HG03108 (cell line): ENCODE measurements at regions not wholly inside any gene's neighbourhood (a gene's known extent, or its start where the extent isn't known, plus 50 kb on each side); places are given as distances from the start of the nearest gene placed in this dataset.

Source experiments
- ATAC-seq: cut with Tn5 transposase; IDR thresholded peaks from one replicate; pipeline ENCODE4 v1.9.1; 2021; ENCODE audit warnings: moderate library complexity; ENCODE audit not compliant: unreplicated experiment

DNA sequence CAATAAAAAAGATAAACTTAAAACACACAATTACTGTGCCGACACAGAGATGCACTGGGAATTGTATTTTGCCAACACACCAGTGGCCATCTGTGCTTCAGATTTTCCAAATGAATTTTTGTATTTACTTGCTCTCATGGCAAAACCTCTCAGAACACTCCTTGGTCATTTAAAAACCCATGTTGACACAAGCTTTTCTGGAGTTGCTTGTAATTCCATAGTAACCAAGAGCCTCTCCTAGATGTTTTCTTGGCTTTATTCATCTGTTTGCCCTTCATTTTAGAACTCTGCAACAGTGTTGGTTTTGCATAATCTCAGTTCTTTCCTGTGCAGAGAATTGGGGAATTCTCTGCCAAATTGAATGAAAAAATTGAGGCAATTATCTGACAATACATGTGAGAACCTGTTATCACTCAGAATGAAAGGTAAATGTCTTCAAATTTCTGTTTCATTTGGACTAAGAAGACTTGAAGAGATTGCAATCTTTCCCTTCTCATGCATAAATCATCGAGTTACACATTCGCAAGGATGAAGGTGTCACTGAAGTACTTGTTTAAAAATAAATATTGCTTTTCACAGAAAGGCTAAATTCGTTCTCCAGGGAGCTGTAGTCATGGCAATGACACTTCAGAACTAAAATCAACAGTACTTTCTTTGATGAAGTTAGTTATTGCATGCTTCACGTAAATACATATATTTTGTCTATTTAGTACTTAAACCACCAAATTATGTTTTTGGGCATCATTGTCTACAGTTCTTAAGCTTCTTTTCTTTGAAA, 301.8 kb upstream of the CTSO start:
- ATAC-seq, result no peak

DNA sequence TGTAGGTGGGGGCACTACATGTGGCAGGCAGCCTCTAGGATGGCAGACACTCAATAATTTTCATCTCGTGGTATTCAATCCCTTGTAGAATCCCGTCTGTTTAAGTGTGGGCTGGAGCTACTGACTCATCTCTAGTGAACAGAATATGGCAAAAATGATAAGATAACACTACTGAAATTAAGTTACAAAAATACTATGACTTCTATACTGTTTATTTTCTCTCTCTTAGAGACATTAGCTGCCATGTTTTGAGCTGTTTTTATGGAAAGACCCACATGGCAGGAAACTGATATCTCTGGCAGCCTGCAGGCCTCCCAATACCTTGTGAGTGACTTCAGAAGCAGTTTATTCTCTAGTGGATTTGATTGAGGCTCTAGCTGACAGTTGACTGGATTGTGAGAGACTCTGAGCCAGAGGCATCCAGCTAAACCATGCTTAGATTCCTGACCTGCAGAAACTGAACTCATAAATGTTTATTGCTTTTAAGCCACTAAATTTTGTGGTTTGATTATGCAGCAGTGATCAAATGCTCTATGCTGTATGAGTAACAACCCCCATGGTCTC, 298.8 kb upstream of the CTSO start:
- ATAC-seq, result no peak

- no peak for ATAC-seq
These were observed 297.9 kb upstream of the CTSO start for GRCh38 chr4:156251373-156252065.

DNA sequence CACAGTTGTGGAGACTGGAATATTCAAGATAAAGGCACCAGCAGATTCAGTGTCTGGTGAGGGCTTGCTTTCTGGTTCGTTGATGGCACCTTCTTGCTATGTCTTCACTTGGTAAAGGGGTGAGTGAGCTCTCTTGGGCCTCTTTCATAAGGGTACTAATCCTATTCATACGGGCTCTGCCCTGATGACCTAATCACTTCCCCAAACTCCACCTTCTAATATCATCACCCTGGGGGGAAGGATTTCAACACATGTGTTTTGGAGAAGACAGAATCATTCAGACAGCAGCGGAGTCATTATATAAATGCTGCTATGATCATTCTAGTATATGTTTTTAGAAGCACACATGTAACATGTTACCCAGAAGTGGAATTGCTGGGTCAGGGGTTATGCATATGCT, 295.3 kb upstream of the CTSO start:
- ATAC-seq, result no peak

DNA sequence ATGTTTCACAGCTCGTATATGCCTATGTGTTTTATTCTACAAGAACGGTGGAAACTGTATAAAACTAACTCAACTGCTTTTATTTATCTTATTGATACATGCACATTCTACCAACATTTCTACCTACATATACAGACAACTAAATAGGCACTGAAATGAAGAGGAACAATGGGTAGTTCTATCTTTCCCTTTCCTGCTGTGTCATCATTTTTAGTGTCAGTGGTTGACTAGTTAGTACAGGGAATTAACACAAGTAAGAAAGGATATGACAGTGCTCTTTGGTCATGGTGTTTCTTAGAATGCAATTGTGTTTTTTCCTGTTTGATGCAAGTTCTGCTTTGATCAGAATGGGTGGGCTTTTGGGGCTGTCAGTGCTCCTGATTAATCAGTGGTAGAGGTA, 293.8 kb upstream of the CTSO start:
- ATAC-seq, result no peak

DNA sequence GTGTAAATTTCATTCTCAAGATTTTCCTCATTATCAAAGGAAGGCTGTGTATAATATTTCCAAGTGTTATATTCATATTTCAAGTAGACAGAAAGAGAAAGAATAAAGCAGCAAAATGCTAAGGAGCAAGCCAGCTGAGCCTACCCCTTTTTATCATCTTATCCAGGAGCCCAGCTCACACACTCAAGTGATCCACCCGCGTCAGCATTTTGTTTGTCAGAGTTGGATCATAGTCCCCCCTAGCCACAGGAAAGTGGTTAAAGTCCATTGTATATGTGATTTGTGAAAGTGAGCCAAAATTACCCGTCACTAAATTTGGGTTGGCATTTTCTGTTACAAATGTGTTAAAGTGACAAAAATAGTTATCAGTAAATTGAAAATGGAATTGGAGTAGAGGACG, 289.3 kb upstream of the CTSO start:
- no peak for ATAC-seq

DNA sequence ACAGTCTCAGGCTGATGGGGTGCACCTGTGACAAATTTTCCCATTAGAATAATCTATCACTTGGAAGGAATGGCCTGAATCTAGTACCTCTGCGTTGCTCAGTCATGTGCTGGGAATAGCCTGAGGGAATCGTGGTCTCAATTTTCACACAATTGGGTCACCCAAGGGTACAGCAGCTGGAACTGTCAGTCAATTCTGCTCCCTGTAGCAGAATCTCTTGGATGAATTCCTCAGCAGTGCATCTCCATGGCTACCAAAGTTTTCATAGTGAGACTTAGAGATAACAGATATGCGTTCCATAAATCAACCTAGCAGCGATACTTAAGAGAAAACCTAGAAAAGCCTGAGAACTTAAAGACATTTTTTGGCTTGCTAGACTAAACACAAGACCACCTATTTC, 288.7 kb upstream of the CTSO start:
- no peak for ATAC-seq

DNA sequence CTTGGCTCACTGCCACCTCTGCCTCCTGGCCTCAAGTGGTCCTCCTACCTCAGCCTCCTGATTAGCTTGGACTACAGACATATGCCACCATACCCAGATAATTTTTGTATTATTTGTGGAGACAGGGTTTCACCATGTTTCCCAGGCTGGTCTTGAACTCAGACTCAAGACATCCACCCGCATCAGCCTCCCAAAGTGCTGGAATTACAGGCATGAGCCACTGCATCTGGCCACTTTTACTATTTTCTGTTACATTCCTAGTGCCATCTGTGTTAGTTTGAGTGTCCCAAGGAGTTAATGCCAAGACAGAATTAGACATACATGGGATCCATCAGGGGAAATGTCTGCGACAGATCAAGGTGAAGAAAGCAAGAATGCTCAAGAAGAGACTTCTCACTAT, 288.2 kb upstream of the CTSO start:
- ATAC-seq, result no peak

DNA sequence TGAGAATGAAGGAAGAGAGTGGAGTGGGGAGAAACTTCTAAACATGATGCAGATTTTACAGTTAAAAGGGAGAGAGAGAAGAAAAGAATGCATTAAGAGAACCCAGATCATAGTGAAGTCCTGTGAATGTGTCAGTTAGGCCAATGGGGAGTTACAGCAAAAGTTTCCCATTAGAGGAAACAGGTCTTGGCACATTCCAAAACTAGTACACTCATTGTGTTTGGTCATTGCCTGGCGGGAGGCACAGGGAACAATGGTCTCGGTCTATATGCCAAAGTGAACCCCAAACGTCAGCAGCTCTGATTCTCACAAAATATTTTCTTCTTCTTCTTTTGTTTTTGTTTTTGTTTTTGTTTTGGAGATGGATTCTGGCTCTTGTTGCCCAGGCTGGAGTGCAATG, 284.5 kb upstream of the CTSO start:
- ATAC-seq, result no peak

- ATAC-seq, result no peak
These were observed 283.6 kb upstream of the CTSO start for GRCh38 chr4:156237231-156237630.

DNA sequence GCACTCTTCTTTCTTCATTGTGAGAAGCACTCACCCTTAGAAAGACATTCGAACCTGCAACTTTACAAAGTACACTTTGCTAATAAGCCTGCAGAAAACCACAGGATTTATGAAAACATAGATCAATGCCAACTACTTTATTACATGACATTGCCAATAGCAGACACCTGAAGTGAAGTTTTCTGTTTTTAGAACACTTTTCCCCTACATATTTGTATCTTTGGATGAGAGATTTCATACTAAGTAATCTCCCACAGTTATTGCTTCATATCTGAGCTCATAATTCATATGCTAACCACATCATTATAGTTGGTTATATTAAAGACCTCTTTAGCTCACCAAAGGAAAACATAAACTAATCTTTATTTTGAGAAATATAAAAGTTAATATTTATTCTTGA, 276.5 kb upstream of the CTSO start:
- ATAC-seq, result no peak

GRCh38 chr4:156228676-156229075, 275.0 kb upstream of the CTSO start:
- no peak for ATAC-seq

- no peak for ATAC-seq
These were observed 273.7 kb upstream of the CTSO start for GRCh38 chr4:156227321-156227720.

DNA sequence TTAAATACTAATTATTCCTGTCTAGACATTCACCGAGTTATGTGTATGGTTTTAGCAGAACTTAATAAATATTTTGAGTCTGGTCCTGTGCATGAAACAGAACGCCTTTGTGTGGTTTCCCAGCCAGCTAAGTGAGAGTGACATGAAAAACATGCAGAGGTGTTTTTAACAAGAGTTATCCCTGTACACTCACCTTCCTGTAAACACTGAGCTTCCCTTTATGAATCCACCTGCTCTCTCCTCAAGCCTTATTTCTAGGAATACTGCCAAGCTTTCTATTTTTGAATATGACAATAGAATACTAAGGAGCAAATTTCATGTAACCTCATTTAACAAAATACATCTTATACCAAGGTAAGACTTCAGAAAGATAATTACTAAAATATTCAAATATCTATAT, 270.3 kb upstream of the CTSO start:
- no peak for ATAC-seq

DNA sequence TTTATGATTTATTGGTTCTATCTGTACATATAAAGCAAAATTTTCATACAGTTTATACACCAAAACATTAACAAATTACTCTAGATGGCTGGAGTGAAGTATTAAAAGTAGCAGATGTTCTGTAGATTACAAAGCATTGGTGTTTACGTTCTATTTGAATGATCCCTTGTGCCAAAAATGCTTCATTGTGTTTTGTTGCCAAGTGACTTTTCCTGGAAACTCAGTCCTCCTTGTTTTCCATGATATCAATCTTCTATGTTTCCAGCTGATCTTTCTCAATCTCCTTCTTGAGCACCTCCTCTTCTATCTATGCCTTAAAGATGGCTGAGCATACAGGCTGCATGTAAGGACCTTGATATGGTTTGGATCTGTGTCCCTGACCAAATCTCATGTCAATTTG, 263.6 kb upstream of the CTSO start:
- ATAC-seq, result no peak

DNA sequence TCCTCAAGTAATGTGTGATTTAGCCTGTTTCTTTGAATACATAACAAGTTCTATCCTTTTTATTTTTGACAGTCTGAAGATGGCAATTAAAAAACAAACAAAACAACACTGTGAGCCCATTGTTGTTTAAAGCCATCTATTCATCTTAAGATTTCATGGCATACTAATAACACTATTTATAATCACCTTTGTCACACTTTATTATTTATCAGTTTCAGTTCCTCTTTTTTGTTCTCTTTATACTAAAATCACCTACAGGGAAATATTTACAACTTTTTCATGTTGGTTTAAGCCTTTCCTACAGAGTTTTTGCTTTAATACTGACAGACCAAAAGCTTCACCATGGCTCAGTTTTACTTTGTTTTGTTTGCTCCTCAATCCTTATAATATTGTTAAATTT, 247.4 kb upstream of the CTSO start:
- ATAC-seq, result peak; percentile 85

- ATAC-seq, result no peak
These were observed 244.8 kb upstream of the CTSO start for GRCh38 chr4:156198511-156198910.

- ATAC-seq, result no peak
These were observed 243.6 kb upstream of the CTSO start for GRCh38 chr4:156197216-156197615.

DNA sequence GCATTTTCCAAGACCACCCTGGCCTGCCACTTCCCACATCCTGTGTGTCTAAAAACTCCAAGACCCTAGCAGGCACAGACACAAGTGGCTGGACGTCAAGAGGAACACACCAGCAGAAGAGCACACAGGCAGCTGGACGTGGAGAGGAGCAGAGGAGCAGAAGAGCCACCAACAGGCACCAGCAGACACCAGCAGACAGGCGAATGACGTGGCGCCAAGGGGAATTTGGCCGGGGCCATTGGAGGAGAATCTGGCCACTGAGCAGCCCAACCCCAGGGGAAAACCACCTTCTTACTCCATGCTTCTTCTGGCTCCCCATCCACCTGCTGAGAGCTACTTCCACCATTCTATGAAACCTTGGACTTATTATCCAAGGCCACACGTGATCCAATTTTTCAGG, 243.1 kb upstream of the CTSO start:
- no peak for ATAC-seq

DNA sequence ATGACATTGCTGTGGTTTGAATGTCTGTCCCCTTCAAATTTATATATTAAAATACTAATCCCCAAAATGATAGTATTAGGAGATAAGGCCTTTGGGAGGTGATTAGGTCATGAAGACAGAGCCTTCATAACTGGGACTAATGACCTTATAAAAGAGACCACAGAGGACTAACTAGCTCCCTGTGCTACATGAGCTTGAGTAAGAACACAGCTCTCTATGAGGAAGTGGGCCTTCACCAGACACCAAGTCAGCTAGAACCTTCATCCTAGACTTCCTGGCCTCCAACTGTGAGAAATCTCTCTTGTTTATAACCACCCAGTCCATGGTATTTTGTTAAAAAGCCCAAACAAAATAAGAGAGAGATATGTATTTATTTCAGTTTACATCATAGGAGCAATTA, 242.2 kb upstream of the CTSO start:
- peak; percentile 76 for ATAC-seq

DNA sequence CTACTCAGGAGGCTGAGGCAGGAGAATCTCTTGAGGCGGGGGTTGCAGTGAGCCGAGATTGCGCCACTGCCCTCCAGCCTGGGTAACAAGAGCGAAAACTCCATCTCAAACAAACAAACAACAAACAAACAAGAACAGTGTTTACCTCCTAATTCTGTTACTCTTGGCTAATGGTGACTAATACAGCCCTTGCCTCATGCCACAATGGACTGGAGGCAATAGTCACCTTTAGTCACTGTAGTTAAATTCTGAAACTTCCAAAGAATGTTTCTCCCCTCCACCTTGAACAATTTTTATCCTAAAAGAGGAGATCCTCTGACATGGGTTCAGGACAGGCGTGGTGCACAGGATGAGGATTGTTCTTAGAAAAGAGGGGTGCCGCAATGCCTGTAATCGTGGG, 241.2 kb upstream of the CTSO start:
- ATAC-seq, result no peak

DNA sequence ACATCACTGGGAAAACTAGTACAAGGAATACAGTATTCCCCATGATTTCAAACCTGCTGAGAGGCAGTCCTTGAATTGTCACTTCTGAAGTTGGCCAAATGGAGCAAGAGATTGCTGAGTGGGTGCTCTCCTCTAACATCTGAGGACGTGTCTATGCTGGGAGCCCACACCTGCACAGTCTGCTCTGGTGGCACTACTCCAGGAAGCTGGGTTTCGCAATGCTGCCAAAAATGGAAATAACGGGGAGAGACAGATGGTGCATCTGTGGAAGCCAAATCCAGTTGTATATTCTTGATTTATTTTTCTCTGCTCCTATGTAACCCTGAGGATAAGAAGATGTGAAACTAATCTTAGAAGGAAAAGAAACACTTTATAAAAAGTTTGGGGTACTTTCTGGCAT, 240.1 kb upstream of the CTSO start:
- no peak for ATAC-seq
